ENCODE measurements at regions not wholly inside any gene's neighbourhood (a gene's known extent, or its start where the extent isn't known, plus 50 kb on each side); places are given as distances from the start of the nearest gene placed in this dataset.

- Histone ChIP-seq H3K27me3 (replicated peaks; ENCODE audit: insufficient read depth, low read depth, low read length, poor library complexity) (no peaks in the 10 kb centered on the region), H3K4me1 (ENCODE audit: insufficient read depth, low read length, poor library complexity, severe bottlenecking) (no peaks in the 10 kb centered on the region), H3K4me3 (ENCODE audit: low read depth, low read length, poor library complexity, severe bottlenecking) (no peak overlapping the region), H3K36me3 (ENCODE audit: insufficient read depth, low read length, poor library complexity, severe bottlenecking) (no peaks in the 10 kb centered on the region), H3K27ac (ENCODE audit: low read depth, low read length, poor library complexity, severe bottlenecking) (no peak overlapping the region), H3K9me3 (ENCODE audit: low read depth, low read length, poor library complexity, severe bottlenecking) (no peaks in the 10 kb centered on the region)
- ChIA-PET CTCF (no interaction called here), POLR2A (ENCODE audit: low non-redundant PET) (no interaction called here)
- no peak for TF ChIP-seq CTCF (conservative IDR thresholded peaks at IDR 0.05; ENCODE audit: low read depth, low read length)
- TF ChIP-seq EZH2 (IDR thresholded peaks at IDR 0.05; ENCODE audit: borderline replicate concordance, low read depth, low read length, poor library complexity, severe bottlenecking): no peak
- no TSS peak for BruUV-seq (replicated peaks)
- DNase-seq (ENCODE audit: low spot score): no peak
- intact Hi-C loops (cut with micrococcal nuclease; ENCODE audit: unreplicated experiment): no loop called here
These were observed 115.8 kb upstream of the LAMA2 start for GRCh38 chr6:128767150-128767549.

- no TSS peak for BruUV-seq (replicated peaks)
- intact Hi-C loops (cut with micrococcal nuclease; ENCODE audit: unreplicated experiment): no loop called here
- Histone ChIP-seq H3K36me3 (ENCODE audit: insufficient read depth, low read length, poor library complexity, severe bottlenecking) (no peaks in the 10 kb centered on the region), H3K4me1 (ENCODE audit: insufficient read depth, low read length, poor library complexity, severe bottlenecking) (no peaks in the 10 kb centered on the region), H3K9me3 (ENCODE audit: low read depth, low read length, poor library complexity, severe bottlenecking) (no peaks in the 10 kb centered on the region), H3K27me3 (replicated peaks; ENCODE audit: insufficient read depth, low read depth, low read length, poor library complexity) (no peaks in the 10 kb centered on the region), H3K4me3 (ENCODE audit: low read depth, low read length, poor library complexity, severe bottlenecking) (no peak overlapping the region), H3K27ac (ENCODE audit: low read depth, low read length, poor library complexity, severe bottlenecking) (no peak overlapping the region)
- no peak for TF ChIP-seq EZH2 (IDR thresholded peaks at IDR 0.05; ENCODE audit: borderline replicate concordance, low read depth, low read length, poor library complexity, severe bottlenecking)
- no peak for TF ChIP-seq CTCF (conservative IDR thresholded peaks at IDR 0.05; ENCODE audit: low read depth, low read length)
- no peak for DNase-seq (ENCODE audit: low spot score)
- POLR2A ChIA-PET (ENCODE audit: low non-redundant PET): no interaction called here
- CTCF ChIA-PET: no interaction called here
These were observed 119.2 kb upstream of the LAMA2 start for GRCh38 chr6:128763599-128764300.

GRCh38 chr6:128759901-128760300 lies 123.0 kb upstream of the LAMA2 start:
- Histone ChIP-seq H3K4me1 (ENCODE audit: insufficient read depth, low read length, poor library complexity, severe bottlenecking) (no peaks in the 10 kb centered on the region), H3K9me3 (ENCODE audit: low read depth, low read length, poor library complexity, severe bottlenecking) (no peaks in the 10 kb centered on the region), H3K27ac (ENCODE audit: low read depth, low read length, poor library complexity, severe bottlenecking) (no peak overlapping the region), H3K4me3 (ENCODE audit: low read depth, low read length, poor library complexity, severe bottlenecking) (no peak overlapping the region), H3K36me3 (ENCODE audit: insufficient read depth, low read length, poor library complexity, severe bottlenecking) (no peaks in the 10 kb centered on the region), H3K27me3 (replicated peaks; ENCODE audit: insufficient read depth, low read depth, low read length, poor library complexity) (no peaks in the 10 kb centered on the region)
- TF ChIP-seq CTCF (conservative IDR thresholded peaks at IDR 0.05; ENCODE audit: low read depth, low read length) (no peak), EZH2 (IDR thresholded peaks at IDR 0.05; ENCODE audit: borderline replicate concordance, low read depth, low read length, poor library complexity, severe bottlenecking) (no peak)
- CTCF ChIA-PET: no interaction called here
- no peak for DNase-seq (ENCODE audit: low spot score)
- BruUV-seq (replicated peaks): no TSS peak
- intact Hi-C loops (cut with micrococcal nuclease; ENCODE audit: unreplicated experiment): no loop called here
- POLR2A ChIA-PET (ENCODE audit: low non-redundant PET): no interaction called here

Measured in A673 (cell line).